ENCODE measurements at regions not wholly inside any gene's neighbourhood (a gene's known extent, or its start where the extent isn't known, plus 50 kb on each side); places are given as distances from the start of the nearest gene placed in this dataset.

GRCh38 chr3:11928381-11928780 lies 75.8 kb upstream of the SYN2 start:
- intact Hi-C loops (cut with DNase I): no loop called here
- TF ChIP-seq POLR2A (IDR thresholded peaks at IDR 0.05) (no peak), CTCF (IDR thresholded peaks at IDR 0.05) (no peak)
- no peak for ATAC-seq
- no peak for DNase-seq
- 77% methylated on average over 2 of the region's 3 CpGs for WGBS (ENCODE audit: insufficient coverage, low coverage, low lambda C conversion rate, missing lambda C conversion rate)
- Histone ChIP-seq H3K36me3 (no peaks in the 10 kb centered on the region), H3K9me3 (no peaks in the 10 kb centered on the region), H3K27ac (no peak overlapping the region), H3K27me3 (no peaks in the 10 kb centered on the region), H3K4me1 (no peaks in the 10 kb centered on the region), H3K4me3 (no peak overlapping the region)

GRCh38 chr3:11929531-11929930 lies 74.7 kb upstream of the SYN2 start:
- WGBS (ENCODE audit: insufficient coverage, low coverage, low lambda C conversion rate, missing lambda C conversion rate): no CpG with 5 or more reads among the region's 4 CpGs
- intact Hi-C loops (cut with DNase I): no loop called here
- no peaks in the 10 kb centered on the region for H3K36me3 ChIP-seq
- no peak for DNase-seq
- no peaks in the 10 kb centered on the region for H3K27me3 ChIP-seq
- no peaks in the 10 kb centered on the region for H3K4me1 ChIP-seq
- H3K4me3 ChIP-seq: no peak overlapping the region
- no peak for TF ChIP-seq CTCF (IDR thresholded peaks at IDR 0.05)
- no peak for TF ChIP-seq POLR2A (IDR thresholded peaks at IDR 0.05)
- no peak for ATAC-seq
- H3K27ac ChIP-seq: no peak overlapping the region
- H3K9me3 ChIP-seq: no peaks in the 10 kb centered on the region

GRCh38 chr3:11930084-11930483 lies 74.1 kb upstream of the SYN2 start:
- DNase-seq (no peak), ATAC-seq (no peak)
- no peaks in the 10 kb centered on the region for H3K4me1 ChIP-seq
- WGBS (ENCODE audit: insufficient coverage, low coverage, low lambda C conversion rate, missing lambda C conversion rate): 77% methylated on average over 6 of the region's 10 CpGs
- no peaks in the 10 kb centered on the region for H3K27me3 ChIP-seq
- TF ChIP-seq CTCF (IDR thresholded peaks at IDR 0.05): no peak
- TF ChIP-seq POLR2A (IDR thresholded peaks at IDR 0.05): no peak
- H3K27ac ChIP-seq: no peak overlapping the region
- H3K9me3 ChIP-seq: no peaks in the 10 kb centered on the region
- no peak overlapping the region for H3K4me3 ChIP-seq
- no peaks in the 10 kb centered on the region for H3K36me3 ChIP-seq
- intact Hi-C loops (cut with DNase I): no loop called here

- Histone ChIP-seq H3K9me3 (no peaks in the 10 kb centered on the region), H3K4me3 (no peak overlapping the region), H3K27me3 (no peaks in the 10 kb centered on the region), H3K4me1 (no peaks in the 10 kb centered on the region), H3K27ac (no peak overlapping the region), H3K36me3 (no peaks in the 10 kb centered on the region)
- DNase-seq (no peak), ATAC-seq (no peak)
- intact Hi-C loops (cut with DNase I): no loop called here
- TF ChIP-seq CTCF (IDR thresholded peaks at IDR 0.05): no peak
- TF ChIP-seq POLR2A (IDR thresholded peaks at IDR 0.05): no peak
- WGBS (ENCODE audit: insufficient coverage, low coverage, low lambda C conversion rate, missing lambda C conversion rate): 74% methylated on average over 3 of the region's 3 CpGs
Measured at GRCh38 chr3:11932636-11933035, 71.6 kb upstream of the SYN2 start.

DNA sequence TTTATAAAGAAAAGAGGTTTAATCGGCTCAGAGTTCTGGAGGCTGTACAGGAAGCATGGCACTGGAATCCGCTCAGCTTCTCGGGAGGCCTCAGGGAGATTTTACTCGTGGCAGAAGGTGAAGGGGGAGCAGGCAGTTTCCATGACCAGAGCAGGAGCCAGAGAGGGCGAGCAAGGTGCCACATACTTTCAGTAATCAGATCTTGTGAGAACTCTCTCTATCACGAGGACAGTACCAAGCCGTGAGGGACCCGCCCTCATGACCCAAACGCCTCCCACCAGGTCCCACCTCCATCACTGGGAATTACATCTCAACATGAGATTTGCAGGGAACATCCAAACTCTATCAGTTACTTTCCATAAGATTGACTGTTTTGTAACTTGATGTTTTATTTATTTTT lies 70.7 kb upstream of the SYN2 start:
- Histone ChIP-seq H3K4me1 (no peaks in the 10 kb centered on the region), H3K27me3 (no peaks in the 10 kb centered on the region), H3K9me3 (no peaks in the 10 kb centered on the region), H3K36me3 (no peaks in the 10 kb centered on the region), H3K27ac (no peak overlapping the region), H3K4me3 (no peak overlapping the region)
- no peak for ATAC-seq
- TF ChIP-seq POLR2A (IDR thresholded peaks at IDR 0.05) (no peak), CTCF (IDR thresholded peaks at IDR 0.05) (no peak)
- DNase-seq: no peak
- 61% methylated on average over 5 of the region's 9 CpGs for WGBS (ENCODE audit: insufficient coverage, low coverage, low lambda C conversion rate, missing lambda C conversion rate)
- intact Hi-C loops (cut with DNase I): no loop called here

Data from right lobe of liver (tissue), 6 donors.